Mesendoderm (in vitro differentiated cells): ENCODE measurements at regions not wholly inside any gene's neighbourhood (a gene's known extent, or its start where the extent isn't known, plus 50 kb on each side); places are given as distances from the start of the nearest gene placed in this dataset.

Experiments
- DNase-seq: peaks from one replicate; pipeline ENCODE4 v3.0.0; 2013
- H2AK5ac ChIP-seq: 2 replicates; pipeline ENCODE4 v1.6.1; 2013; ENCODE audit warnings: low read length, inconsistent platforms
- H2BK120ac ChIP-seq: 2 replicates; pipeline ENCODE4 v1.6.1; 2013; ENCODE audit warnings: low read depth, mild to moderate bottlenecking, low read length, moderate library complexity, mixed read lengths
- H2BK15ac ChIP-seq: replicated peaks from 2 replicates; pipeline ENCODE4 v1.6.1; 2013; ENCODE audit warnings: low read depth, mild to moderate bottlenecking, moderate library complexity
- H2BK5ac ChIP-seq: 2 replicates; pipeline ENCODE4 v1.6.1; 2013; ENCODE audit warnings: low read length, inconsistent platforms
- H3K18ac ChIP-seq: 2 replicates; pipeline ENCODE4 v1.6.1; 2013; ENCODE audit warnings: mild to moderate bottlenecking, low read length, mixed read lengths
- H3K23ac ChIP-seq: one replicate; pipeline ENCODE4 v1.6.1; 2013; ENCODE audit warnings: low read length
- H3K27ac ChIP-seq: 2 replicates; pipeline ENCODE4 v1.5.1; 2013; ENCODE audit warnings: low read depth, mild to moderate bottlenecking, inconsistent platforms, low read length, moderate library complexity
- H3K27me3 ChIP-seq: 2 replicates; pipeline ENCODE4 v1.6.1; 2013; ENCODE audit warnings: low read length, control low read depth, mild to moderate bottlenecking, inconsistent platforms; ENCODE audit not compliant: insufficient read depth, poor library complexity
- H3K36me3 ChIP-seq: 2 replicates; pipeline ENCODE4 v1.6.1; 2013; ENCODE audit warnings: low read length, inconsistent platforms; ENCODE audit not compliant: control insufficient read depth, insufficient read depth
- H3K4ac ChIP-seq: one replicate; pipeline ENCODE4 v1.6.1; 2013; ENCODE audit warnings: low read depth, mild to moderate bottlenecking, low read length, moderate library complexity
- H3K4me1 ChIP-seq: 2 replicates; pipeline ENCODE4 v1.6.1; 2013; ENCODE audit warnings: low read depth, low read length, inconsistent platforms; ENCODE audit not compliant: control insufficient read depth
- H3K4me2 ChIP-seq: 2 replicates; pipeline ENCODE4 v1.6.1; 2013; ENCODE audit warnings: low read length
- H3K4me3 ChIP-seq: 2 replicates; pipeline ENCODE4 v1.5.1; 2013; ENCODE audit warnings: mild to moderate bottlenecking, low read length
- H3K56ac ChIP-seq: one replicate; pipeline ENCODE4 v1.6.1; 2013; ENCODE audit warnings: low read length
- H3K79me1 ChIP-seq: 2 replicates; pipeline ENCODE4 v1.6.1; 2013; ENCODE audit warnings: low read length, inconsistent platforms
- H3K79me2 ChIP-seq: 2 replicates; pipeline ENCODE4 v1.6.1; 2013; ENCODE audit warnings: mild to moderate bottlenecking, low read length; ENCODE audit not compliant: control insufficient read depth, insufficient read depth
- H3K9ac ChIP-seq: 2 replicates; pipeline ENCODE4 v1.6.1; 2013; ENCODE audit warnings: low read length, inconsistent platforms
- H4K5ac ChIP-seq: one replicate; pipeline ENCODE4 v1.6.1; 2013; ENCODE audit warnings: low read length
- H4K8ac ChIP-seq: one replicate; pipeline ENCODE4 v1.6.1; 2013; ENCODE audit warnings: low read depth, mild to moderate bottlenecking, control low read depth, low read length, moderate library complexity
- WGBS: extraction: QIAGEN DNeasy Blood & Tissue Kit; methylation state at CpG from one replicate; pipeline ENCODE4 v1.1.7; 2013; ENCODE audit warnings: low lambda C conversion rate, missing lambda C conversion rate; ENCODE audit not compliant: insufficient coverage; ENCODE audit errors: extremely low coverage; 5-methylcytosine and 5-hydroxymethylcytosine counted together

DNA sequence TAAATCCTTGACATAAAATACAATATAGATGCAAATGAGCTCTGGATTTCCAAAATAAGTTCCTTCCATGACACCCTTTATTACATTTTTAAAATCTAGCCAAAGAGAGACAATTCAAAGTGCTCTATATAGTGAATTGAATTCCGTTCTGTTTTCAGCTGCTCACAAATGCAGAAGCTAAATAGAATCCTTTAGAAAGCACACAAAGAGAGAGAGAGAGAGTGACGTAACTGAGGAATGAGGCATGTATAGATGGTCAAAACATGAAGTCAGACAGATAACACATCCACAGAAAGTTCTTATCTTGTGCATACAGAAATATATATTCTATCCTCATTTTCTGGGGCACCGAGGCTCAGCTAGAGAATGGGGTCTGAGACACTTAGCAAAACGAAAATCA lies 344.7 kb upstream of the NETO1 start:
- DNase-seq: no peak
- no peak overlapping the region for H3K56ac ChIP-seq
- no CpG with 5 or more reads among the region's 4 CpGs for WGBS
- no peak overlapping the region for H2BK120ac ChIP-seq
- H2AK5ac ChIP-seq: no peak overlapping the region
- no peak overlapping the region for H3K23ac ChIP-seq
- no peak overlapping the region for H3K4me2 ChIP-seq
- no peak overlapping the region for H3K27ac ChIP-seq
- no peaks in the 10 kb centered on the region for H3K4me1 ChIP-seq
- H3K4me3 ChIP-seq: no peak overlapping the region
- H3K9ac ChIP-seq: no peak overlapping the region
- no peak overlapping the region for H2BK15ac ChIP-seq
- H3K4ac ChIP-seq: no peak overlapping the region
- no peaks in the 10 kb centered on the region for H3K79me1 ChIP-seq
- H4K8ac ChIP-seq: no peak overlapping the region
- no peaks in the 10 kb centered on the region for H3K27me3 ChIP-seq
- no peak overlapping the region for H4K5ac ChIP-seq
- H3K36me3 ChIP-seq: no peaks in the 10 kb centered on the region
- no peaks in the 10 kb centered on the region for H3K79me2 ChIP-seq
- no peak overlapping the region for H3K18ac ChIP-seq
- H2BK5ac ChIP-seq: no peak overlapping the region

GRCh38 chr18:73201940-73202339 lies 334.2 kb upstream of the NETO1 start:
- Histone ChIP-seq H3K36me3 (no peaks in the 10 kb centered on the region), H2AK5ac (no peak overlapping the region), H2BK120ac (no peak overlapping the region), H3K18ac (no peak overlapping the region), H3K4ac (no peak overlapping the region), H2BK5ac (no peak overlapping the region), H4K8ac (no peak overlapping the region), H3K79me2 (no peaks in the 10 kb centered on the region), H3K23ac (no peak overlapping the region), H3K4me1 (no peaks in the 10 kb centered on the region), H3K56ac (no peak overlapping the region), H3K27ac (no peak overlapping the region), H2BK15ac (no peak overlapping the region), H3K9ac (no peak overlapping the region), H3K27me3 (no peaks in the 10 kb centered on the region), H3K4me2 (no peak overlapping the region), H3K79me1 (no peaks in the 10 kb centered on the region), H4K5ac (no peak overlapping the region), H3K4me3 (no peak overlapping the region)
- no peak for DNase-seq
- no CpG with 5 or more reads among the region's 6 CpGs for WGBS

DNA sequence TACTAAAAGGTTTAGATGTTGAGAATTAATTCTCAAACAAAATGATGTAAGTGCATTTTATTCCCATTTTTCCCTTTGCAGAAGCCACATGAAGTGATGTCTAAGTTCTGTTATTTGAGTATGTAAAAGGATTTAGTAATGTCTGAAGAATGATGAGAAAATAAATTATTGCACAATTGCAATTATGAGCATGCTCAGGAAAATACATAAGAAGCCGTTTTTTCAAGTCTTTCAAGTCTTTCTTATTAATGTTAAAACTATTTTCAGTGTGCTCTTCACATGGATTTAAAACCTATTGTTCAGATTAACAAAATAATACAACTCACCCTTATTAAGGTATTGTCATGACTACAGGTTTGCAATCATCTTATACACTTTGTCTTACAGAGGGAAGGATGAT lies 331.4 kb upstream of the NETO1 start:
- no peak overlapping the region for H2BK15ac ChIP-seq
- no peaks in the 10 kb centered on the region for H3K4me1 ChIP-seq
- no peak overlapping the region for H2AK5ac ChIP-seq
- H3K36me3 ChIP-seq: no peaks in the 10 kb centered on the region
- H3K4me3 ChIP-seq: no peak overlapping the region
- no peak overlapping the region for H3K4ac ChIP-seq
- H2BK5ac ChIP-seq: no peak overlapping the region
- no peak overlapping the region for H2BK120ac ChIP-seq
- H3K56ac ChIP-seq: no peak overlapping the region
- no peak overlapping the region for H3K4me2 ChIP-seq
- no peak overlapping the region for H3K27ac ChIP-seq
- no CpG with 5 or more reads among the region's 1 CpG for WGBS
- H4K5ac ChIP-seq: no peak overlapping the region
- no peak for DNase-seq
- no peak overlapping the region for H4K8ac ChIP-seq
- no peaks in the 10 kb centered on the region for H3K79me1 ChIP-seq
- H3K9ac ChIP-seq: no peak overlapping the region
- no peaks in the 10 kb centered on the region for H3K79me2 ChIP-seq
- no peak overlapping the region for H3K23ac ChIP-seq
- no peaks in the 10 kb centered on the region for H3K27me3 ChIP-seq
- H3K18ac ChIP-seq: no peak overlapping the region

DNA sequence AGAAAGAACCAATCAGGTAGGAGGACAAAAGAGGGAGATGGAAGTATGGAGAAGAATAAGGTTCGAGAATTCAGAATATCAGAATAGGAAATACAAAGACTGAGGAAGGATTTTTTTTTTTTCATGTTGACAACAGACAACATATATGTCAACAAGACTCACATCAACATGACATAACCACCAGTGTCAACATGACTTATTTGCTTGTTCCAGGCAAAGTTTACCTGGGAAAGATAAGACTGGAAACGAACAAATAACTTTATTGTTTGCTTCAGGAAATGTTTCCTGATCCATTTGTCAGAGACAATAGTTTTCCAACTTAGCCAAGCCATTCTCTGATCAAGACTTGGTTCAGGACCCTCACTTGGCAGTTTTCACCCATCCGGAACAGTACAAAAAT lies 321.9 kb upstream of the NETO1 start:
- Histone ChIP-seq H3K23ac (no peak overlapping the region), H2BK5ac (no peak overlapping the region), H3K56ac (no peak overlapping the region), H2BK15ac (no peak overlapping the region), H3K18ac (no peak overlapping the region), H3K4ac (no peak overlapping the region), H4K5ac (no peak overlapping the region), H3K27me3 (no peaks in the 10 kb centered on the region), H3K27ac (no peak overlapping the region), H3K4me2 (no peak overlapping the region), H4K8ac (no peak overlapping the region), H3K79me2 (no peaks in the 10 kb centered on the region), H3K79me1 (no peaks in the 10 kb centered on the region), H3K9ac (no peak overlapping the region), H2AK5ac (no peak overlapping the region), H3K36me3 (no peaks in the 10 kb centered on the region), H3K4me1 (no peaks in the 10 kb centered on the region), H2BK120ac (no peak overlapping the region), H3K4me3 (no peak overlapping the region)
- no peak for DNase-seq
- no CpG with 5 or more reads among the region's 3 CpGs for WGBS

- Histone ChIP-seq H4K5ac (no peak overlapping the region), H3K23ac (no peak overlapping the region), H3K27ac (no peak overlapping the region), H3K4me2 (no peak overlapping the region), H2BK15ac (no peak overlapping the region), H3K9ac (no peak overlapping the region), H3K4me1 (no peaks in the 10 kb centered on the region), H3K36me3 (no peaks in the 10 kb centered on the region), H3K79me1 (no peaks in the 10 kb centered on the region), H3K27me3 (no peaks in the 10 kb centered on the region), H3K18ac (no peak overlapping the region), H2BK120ac (no peak overlapping the region), H3K4ac (no peak overlapping the region), H2BK5ac (no peak overlapping the region), H2AK5ac (no peak overlapping the region), H3K56ac (no peak overlapping the region), H3K79me2 (no peaks in the 10 kb centered on the region), H3K4me3 (no peak overlapping the region), H4K8ac (no peak overlapping the region)
- DNase-seq: no peak
- no CpG with 5 or more reads among the region's 4 CpGs for WGBS
Observed at GRCh38 chr18:73168236-73168635, 300.4 kb upstream of the NETO1 start.

DNA sequence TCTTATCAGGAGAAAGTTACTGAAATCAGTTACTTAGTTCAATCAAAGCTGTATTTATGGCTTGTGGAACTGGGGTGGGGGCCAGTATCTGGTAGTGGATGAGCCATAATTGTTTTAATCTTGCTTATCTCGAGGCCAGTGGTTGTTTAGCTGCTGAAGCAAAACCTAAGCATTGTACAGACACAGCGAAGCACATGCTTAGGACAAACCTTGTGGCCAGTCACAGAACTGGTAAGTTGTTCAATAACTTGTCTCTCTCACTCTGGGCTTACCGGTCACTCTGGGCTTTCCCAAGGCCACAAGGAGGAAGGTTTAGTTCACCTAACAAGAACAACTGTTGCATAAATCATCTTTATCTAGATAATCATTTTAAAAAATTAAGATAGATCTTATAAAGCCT lies 296.6 kb upstream of the NETO1 start:
- no CpG with 5 or more reads among the region's 3 CpGs for WGBS
- H4K8ac ChIP-seq: no peak overlapping the region

More for the DNA sequence above, 296.6 kb upstream of the NETO1 start:
- Histone ChIP-seq H3K79me2 (no peaks in the 10 kb centered on the region), H2BK5ac (no peak overlapping the region), H3K4me1 (no peaks in the 10 kb centered on the region), H3K4me3 (no peak overlapping the region), H3K4ac (no peak overlapping the region), H3K36me3 (no peaks in the 10 kb centered on the region), H3K27ac (no peak overlapping the region), H3K79me1 (no peaks in the 10 kb centered on the region), H2BK15ac (no peak overlapping the region), H3K4me2 (no peak overlapping the region), H2BK120ac (no peak overlapping the region), H3K23ac (no peak overlapping the region), H3K27me3 (no peaks in the 10 kb centered on the region), H3K18ac (no peak overlapping the region), H4K5ac (no peak overlapping the region), H3K9ac (no peak overlapping the region), H2AK5ac (no peak overlapping the region), H3K56ac (no peak overlapping the region)
- no peak for DNase-seq
